GM23338 (cell line): ENCODE measurements at regions not wholly inside any gene's neighbourhood (a gene's known extent, or its start where the extent isn't known, plus 50 kb on each side); places are given as distances from the start of the nearest gene placed in this dataset.

Experiments used
- ATAC-seq: fragments of 200-7000 bp; cut with Tn5 transposase; 3 replicates; pipeline ENCODE4 v1.9.1; 2020
- DNase-seq: peaks from one replicate; pipeline ENCODE4 v3.0.0-alpha.2; 2015; ENCODE audit warnings: low spot score
- H2AFZ ChIP-seq: fragments of 200-600 bp; sonication (generic); 2 replicates; pipeline ENCODE4 v1.8.0; 2016; ENCODE audit warnings: antibody characterized with exemption, mild to moderate bottlenecking, moderate library complexity
- H3F3A ChIP-seq: fragments of 200-600 bp; sonication (generic); replicated peaks from 2 replicates; pipeline ENCODE4 v1.8.0; 2017; ENCODE audit warnings: antibody characterized with exemption, mixed run types, low read depth
- H3K27ac ChIP-seq: fragments of 200-600 bp; sonication (generic); 2 replicates; pipeline ENCODE4 v1.6.1; 2016; ENCODE audit warnings: low read depth
- H3K27me3 ChIP-seq: fragments of 200-600 bp; sonication (generic); 2 replicates; pipeline ENCODE4 v1.8.0; 2016; ENCODE audit warnings: mild to moderate bottlenecking, mixed run types, moderate library complexity; ENCODE audit not compliant: insufficient read depth
- H3K36me3 ChIP-seq: fragments of 200-600 bp; sonication (generic); 2 replicates; pipeline ENCODE4 v1.8.0; 2016; ENCODE audit warnings: mild to moderate bottlenecking; ENCODE audit not compliant: insufficient read depth
- H3K4me1 ChIP-seq: fragments of 200-600 bp; sonication (generic); 2 replicates; pipeline ENCODE4 v1.8.0; 2016; ENCODE audit warnings: mild to moderate bottlenecking, moderate library complexity; ENCODE audit not compliant: insufficient read depth
- H3K4me2 ChIP-seq: fragments of 200-600 bp; sonication (generic); 2 replicates; pipeline ENCODE4 v1.7.1; 2017; ENCODE audit warnings: mixed run types
- H3K4me3 ChIP-seq: fragments of 200-600 bp; sonication (generic); 2 replicates; pipeline ENCODE4 v1.6.1; 2016; ENCODE audit warnings: mixed run types
- H3K79me2 ChIP-seq: fragments of 200-600 bp; sonication (generic); replicated peaks from 2 replicates; pipeline ENCODE4 v1.8.0; 2017; ENCODE audit warnings: mild to moderate bottlenecking; ENCODE audit not compliant: insufficient read depth
- H3K9me2 ChIP-seq: fragments of 200-600 bp; sonication (generic); 2 replicates; pipeline ENCODE4 v1.8.0; 2017; ENCODE audit not compliant: insufficient read depth
- H4K20me1 ChIP-seq: fragments of 200-600 bp; sonication (generic); replicated peaks from 2 replicates; pipeline ENCODE4 v1.8.0; 2017; ENCODE audit warnings: mild to moderate bottlenecking; ENCODE audit not compliant: insufficient read depth
- H3K27ac Mint-ChIP-seq: 2 replicates; pipeline ENCODE4 v1.8.0; 2020; ENCODE audit warnings: inconsistent platforms, mild to moderate bottlenecking, moderate library complexity, mixed read lengths
- H3K27me3 Mint-ChIP-seq: 3 replicates; pipeline ENCODE4 v1.8.0; 2022; ENCODE audit warnings: low read depth, mild to moderate bottlenecking, moderate library complexity, mixed read lengths, inconsistent platforms; ENCODE audit not compliant: insufficient read depth, poor library complexity
- H3K36me3 Mint-ChIP-seq: 3 replicates; pipeline ENCODE4 v1.8.0; 2021; ENCODE audit warnings: low read depth, mild to moderate bottlenecking, inconsistent platforms, moderate library complexity, mixed read lengths
- H3K4me1 Mint-ChIP-seq: 3 replicates; pipeline ENCODE4 v1.8.0; 2020; ENCODE audit warnings: mild to moderate bottlenecking, inconsistent platforms, mixed read lengths
- H3K4me3 Mint-ChIP-seq: 3 replicates; pipeline ENCODE4 v1.8.0; 2021; ENCODE audit warnings: moderate library complexity, mild to moderate bottlenecking, inconsistent platforms, mixed read lengths
- H3K9me3 Mint-ChIP-seq: 3 replicates; pipeline ENCODE4 v1.8.0; 2020; ENCODE audit warnings: moderate library complexity, mild to moderate bottlenecking, inconsistent platforms, mixed read lengths
- EZH2 ChIP-seq: fragments of 200-600 bp; sonication (generic); IDR thresholded peaks from one replicate; pipeline ENCODE4 v1.8.0; 2017; ENCODE audit warnings: antibody characterized with exemption, mild to moderate bottlenecking, low read depth; ENCODE audit not compliant: unreplicated experiment
- JUNB ChIP-seq: IDR thresholded peaks from one replicate; pipeline ENCODE4 v1.6.1; 2016; ENCODE audit warnings: antibody characterized with exemption; ENCODE audit not compliant: unreplicated experiment
- ZNF114 ChIP-seq: fragments of 250-450 bp; sonication (Bioruptor Pico); IDR thresholded peaks from 2 replicates; pipeline ENCODE4 v1.5.0; 2020; ENCODE audit warnings: mild to moderate bottlenecking, moderate library complexity
- TF ChIP-seq, protein P1 (sequence below): fragments of 250-450 bp; sonication (Bioruptor Pico); IDR thresholded peaks from 2 replicates; pipeline ENCODE4 v1.5.0; 2020; ENCODE audit warnings: mild to moderate bottlenecking, moderate library complexity

GRCh38 chr1:204777591-204777990 lies 92.1 kb upstream of the LRRN2 start (continued):
- TF ChIP-seq, protein P1, sequence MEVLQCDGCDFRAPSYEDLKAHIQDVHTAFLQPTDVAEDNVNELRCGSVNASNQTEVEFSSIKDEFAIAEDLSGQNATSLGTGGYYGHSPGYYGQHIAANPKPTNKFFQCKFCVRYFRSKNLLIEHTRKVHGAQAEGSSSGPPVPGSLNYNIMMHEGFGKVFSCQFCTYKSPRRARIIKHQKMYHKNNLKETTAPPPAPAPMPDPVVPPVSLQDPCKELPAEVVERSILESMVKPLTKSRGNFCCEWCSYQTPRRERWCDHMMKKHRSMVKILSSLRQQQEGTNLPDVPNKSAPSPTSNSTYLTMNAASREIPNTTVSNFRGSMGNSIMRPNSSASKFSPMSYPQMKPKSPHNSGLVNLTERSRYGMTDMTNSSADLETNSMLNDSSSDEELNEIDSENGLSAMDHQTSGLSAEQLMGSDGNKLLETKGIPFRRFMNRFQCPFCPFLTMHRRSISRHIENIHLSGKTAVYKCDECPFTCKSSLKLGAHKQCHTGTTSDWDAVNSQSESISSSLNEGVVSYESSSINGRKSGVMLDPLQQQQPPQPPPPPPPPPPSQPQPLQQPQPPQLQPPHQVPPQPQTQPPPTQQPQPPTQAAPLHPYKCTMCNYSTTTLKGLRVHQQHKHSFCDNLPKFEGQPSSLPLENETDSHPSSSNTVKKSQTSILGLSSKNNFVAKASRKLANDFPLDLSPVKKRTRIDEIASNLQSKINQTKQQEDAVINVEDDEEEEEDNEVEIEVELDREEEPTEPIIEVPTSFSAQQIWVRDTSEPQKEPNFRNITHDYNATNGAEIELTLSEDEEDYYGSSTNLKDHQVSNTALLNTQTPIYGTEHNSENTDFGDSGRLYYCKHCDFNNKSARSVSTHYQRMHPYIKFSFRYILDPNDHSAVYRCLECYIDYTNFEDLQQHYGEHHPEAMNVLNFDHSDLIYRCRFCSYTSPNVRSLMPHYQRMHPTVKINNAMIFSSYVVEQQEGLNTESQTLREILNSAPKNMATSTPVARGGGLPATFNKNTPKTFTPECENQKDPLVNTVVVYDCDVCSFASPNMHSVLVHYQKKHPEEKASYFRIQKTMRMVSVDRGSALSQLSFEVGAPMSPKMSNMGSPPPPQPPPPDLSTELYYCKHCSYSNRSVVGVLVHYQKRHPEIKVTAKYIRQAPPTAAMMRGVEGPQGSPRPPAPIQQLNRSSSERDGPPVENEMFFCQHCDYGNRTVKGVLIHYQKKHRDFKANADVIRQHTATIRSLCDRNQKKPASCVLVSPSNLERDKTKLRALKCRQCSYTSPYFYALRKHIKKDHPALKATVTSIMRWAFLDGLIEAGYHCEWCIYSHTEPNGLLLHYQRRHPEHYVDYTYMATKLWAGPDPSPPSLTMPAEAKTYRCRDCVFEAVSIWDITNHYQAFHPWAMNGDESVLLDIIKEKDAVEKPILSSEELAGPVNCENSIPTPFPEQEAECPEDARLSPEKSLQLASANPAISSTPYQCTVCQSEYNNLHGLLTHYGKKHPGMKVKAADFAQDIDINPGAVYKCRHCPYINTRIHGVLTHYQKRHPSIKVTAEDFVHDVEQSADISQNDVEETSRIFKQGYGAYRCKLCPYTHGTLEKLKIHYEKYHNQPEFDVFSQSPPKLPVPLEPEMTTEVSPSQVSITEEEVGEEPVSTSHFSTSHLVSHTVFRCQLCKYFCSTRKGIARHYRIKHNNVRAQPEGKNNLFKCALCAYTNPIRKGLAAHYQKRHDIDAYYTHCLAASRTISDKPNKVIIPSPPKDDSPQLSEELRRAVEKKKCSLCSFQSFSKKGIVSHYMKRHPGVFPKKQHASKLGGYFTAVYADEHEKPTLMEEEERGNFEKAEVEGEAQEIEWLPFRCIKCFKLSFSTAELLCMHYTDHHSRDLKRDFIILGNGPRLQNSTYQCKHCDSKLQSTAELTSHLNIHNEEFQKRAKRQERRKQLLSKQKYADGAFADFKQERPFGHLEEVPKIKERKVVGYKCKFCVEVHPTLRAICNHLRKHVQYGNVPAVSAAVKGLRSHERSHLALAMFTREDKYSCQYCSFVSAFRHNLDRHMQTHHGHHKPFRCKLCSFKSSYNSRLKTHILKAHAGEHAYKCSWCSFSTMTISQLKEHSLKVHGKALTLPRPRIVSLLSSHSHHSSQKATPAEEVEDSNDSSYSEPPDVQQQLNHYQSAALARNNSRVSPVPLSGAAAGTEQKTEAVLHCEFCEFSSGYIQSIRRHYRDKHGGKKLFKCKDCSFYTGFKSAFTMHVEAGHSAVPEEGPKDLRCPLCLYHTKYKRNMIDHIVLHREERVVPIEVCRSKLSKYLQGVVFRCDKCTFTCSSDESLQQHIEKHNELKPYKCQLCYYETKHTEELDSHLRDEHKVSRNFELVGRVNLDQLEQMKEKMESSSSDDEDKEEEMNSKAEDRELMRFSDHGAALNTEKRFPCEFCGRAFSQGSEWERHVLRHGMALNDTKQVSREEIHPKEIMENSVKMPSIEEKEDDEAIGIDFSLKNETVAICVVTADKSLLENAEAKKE = no peak
- TF ChIP-seq ZNF114 (CRISPR knock-in tag) = no peak

DNA sequence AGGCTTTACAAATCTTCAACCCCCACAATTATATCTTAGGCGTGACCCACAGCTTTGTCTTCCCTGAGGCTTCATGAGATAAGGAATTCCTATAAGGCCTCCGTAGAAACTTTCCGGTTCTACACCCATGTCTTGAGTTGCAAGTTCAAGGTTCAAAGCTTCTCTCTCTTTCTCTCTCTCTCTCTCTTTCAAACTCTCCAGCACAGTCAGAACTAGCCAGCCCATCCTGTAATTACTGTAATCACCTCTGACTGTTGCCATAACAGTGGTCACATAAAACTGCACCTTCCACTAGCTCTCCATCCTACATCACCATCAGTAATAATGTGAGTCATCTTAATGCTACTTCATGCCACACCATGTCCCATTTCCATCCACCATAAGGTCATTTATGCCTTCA lies 90.0 kb upstream of the NFASC start:
- Mint-ChIP-seq H3K9me3 (no peaks in the 10 kb centered on the region), H3K27me3 (no peaks in the 10 kb centered on the region), H3K36me3 (no peaks in the 10 kb centered on the region; the same call in 2 of the 3 replicates), H3K4me3 (no peak overlapping the region), H3K27ac (no peak overlapping the region), H3K4me1 (peaks cover under 1% of the 10 kb centered on the region; the same call in 2 of the 3 replicates)
- H3K36me3 ChIP-seq = no peaks in the 10 kb centered on the region
- H3K4me1 ChIP-seq = peaks cover under 1% of the 10 kb centered on the region; the same call in 1 of the 2 replicates
- H3K9me2 ChIP-seq = peaks cover 10% of the 10 kb centered on the region; the same call in 1 of the 2 replicates
- TF ChIP-seq JUNB (no peak), EZH2 (no peak)
- H3K27me3 ChIP-seq = no peaks in the 10 kb centered on the region
- no peaks in the 10 kb centered on the region for H3K79me2 ChIP-seq
- no peak overlapping the region for H3K27ac ChIP-seq
- H2AFZ ChIP-seq = no peak overlapping the region
- DNase-seq (no peak), ATAC-seq (no peak)
- H3K4me2 ChIP-seq = no peak overlapping the region
- H3F3A ChIP-seq = no peaks in the 10 kb centered on the region
- no peaks in the 10 kb centered on the region for H4K20me1 ChIP-seq
- no peak overlapping the region for H3K4me3 ChIP-seq
